H7 (cell line): ENCODE measurements at regions not wholly inside any gene's neighbourhood (a gene's known extent, or its start where the extent isn't known, plus 50 kb on each side); places are given as distances from the start of the nearest gene placed in this dataset.

Source experiments
- DNase-seq: peaks from one replicate; pipeline ENCODE4 v3.0.0; 2012
- H3K27me3 ChIP-seq: 2 replicates; pipeline ENCODE4 v1.6.0; 2011; ENCODE audit warnings: mild to moderate bottlenecking, low read length; ENCODE audit not compliant: control insufficient read depth, insufficient read depth
- H3K36me3 ChIP-seq: replicated peaks from 2 replicates; pipeline ENCODE4 v1.5.1; 2011; ENCODE audit warnings: low read length; ENCODE audit not compliant: control insufficient read depth, insufficient read depth
- H3K4me3 ChIP-seq: 2 replicates; pipeline ENCODE4 v1.5.1; 2011; ENCODE audit warnings: low read depth, mild to moderate bottlenecking, control low read depth, low read length, moderate library complexity; ENCODE audit not compliant: insufficient read depth

GRCh38 chr1:94623560-94624148, 82.1 kb upstream of the F3 start:
- no peaks in the 10 kb centered on the region for H3K36me3 ChIP-seq
- H3K4me3 ChIP-seq = no peak overlapping the region
- DNase-seq = peak; percentile 61
- peaks cover 2% of the 10 kb centered on the region; the same call in 1 of the 2 replicates for H3K27me3 ChIP-seq

GRCh38 chr1:94622757-94623156, 81.2 kb upstream of the F3 start:
- DNase-seq = peak; percentile 34

GRCh38 chr1:94621802-94622201, 80.2 kb upstream of the F3 start:
- DNase-seq = no peak
- Histone ChIP-seq H3K27me3 (peaks cover 2% of the 10 kb centered on the region; the same call in 1 of the 2 replicates), H3K4me3 (no peak overlapping the region), H3K36me3 (no peaks in the 10 kb centered on the region)

More at GRCh38 chr1:94622757-94623156, 81.2 kb upstream of the F3 start:
- Histone ChIP-seq H3K4me3 (no peak overlapping the region), H3K36me3 (no peaks in the 10 kb centered on the region), H3K27me3 (peaks cover 2% of the 10 kb centered on the region; the same call in 1 of the 2 replicates)

DNA sequence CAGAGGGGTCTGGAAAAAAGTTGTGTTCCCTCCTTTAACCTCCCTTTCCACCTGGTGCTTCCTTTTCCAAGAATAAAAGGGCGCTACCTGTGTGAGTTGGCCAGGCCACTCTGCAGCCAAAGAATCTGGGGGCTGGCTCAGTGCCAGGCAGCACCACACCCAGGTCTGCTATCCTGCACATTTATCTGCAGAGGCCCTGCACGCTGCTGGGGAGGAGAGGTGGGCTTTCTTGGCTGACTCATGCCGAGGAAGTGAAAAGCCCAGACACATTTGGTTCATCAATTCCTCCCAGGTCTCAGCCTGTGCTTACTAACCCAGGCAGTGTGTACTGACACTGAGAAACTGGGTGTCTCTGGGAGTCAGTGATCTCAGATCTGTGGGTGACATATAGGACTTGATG, 79.8 kb upstream of the F3 start:
- H3K27me3 ChIP-seq = peaks cover 2% of the 10 kb centered on the region; the same call in 1 of the 2 replicates
- no peak overlapping the region for H3K4me3 ChIP-seq
- H3K36me3 ChIP-seq = no peaks in the 10 kb centered on the region
- DNase-seq = no peak

GRCh38 chr1:94620345-94621031, 78.9 kb upstream of the F3 start:
- Histone ChIP-seq H3K4me3 (no peak overlapping the region), H3K36me3 (no peaks in the 10 kb centered on the region), H3K27me3 (peaks cover 2% of the 10 kb centered on the region; the same call in 1 of the 2 replicates)
- DNase-seq = no peak

- DNase-seq = no peak
- Histone ChIP-seq H3K27me3 (peaks cover 2% of the 10 kb centered on the region; the same call in 1 of the 2 replicates), H3K4me3 (no peak overlapping the region), H3K36me3 (no peaks in the 10 kb centered on the region)
These were observed 78.2 kb upstream of the F3 start for GRCh38 chr1:94619731-94620130.

DNA sequence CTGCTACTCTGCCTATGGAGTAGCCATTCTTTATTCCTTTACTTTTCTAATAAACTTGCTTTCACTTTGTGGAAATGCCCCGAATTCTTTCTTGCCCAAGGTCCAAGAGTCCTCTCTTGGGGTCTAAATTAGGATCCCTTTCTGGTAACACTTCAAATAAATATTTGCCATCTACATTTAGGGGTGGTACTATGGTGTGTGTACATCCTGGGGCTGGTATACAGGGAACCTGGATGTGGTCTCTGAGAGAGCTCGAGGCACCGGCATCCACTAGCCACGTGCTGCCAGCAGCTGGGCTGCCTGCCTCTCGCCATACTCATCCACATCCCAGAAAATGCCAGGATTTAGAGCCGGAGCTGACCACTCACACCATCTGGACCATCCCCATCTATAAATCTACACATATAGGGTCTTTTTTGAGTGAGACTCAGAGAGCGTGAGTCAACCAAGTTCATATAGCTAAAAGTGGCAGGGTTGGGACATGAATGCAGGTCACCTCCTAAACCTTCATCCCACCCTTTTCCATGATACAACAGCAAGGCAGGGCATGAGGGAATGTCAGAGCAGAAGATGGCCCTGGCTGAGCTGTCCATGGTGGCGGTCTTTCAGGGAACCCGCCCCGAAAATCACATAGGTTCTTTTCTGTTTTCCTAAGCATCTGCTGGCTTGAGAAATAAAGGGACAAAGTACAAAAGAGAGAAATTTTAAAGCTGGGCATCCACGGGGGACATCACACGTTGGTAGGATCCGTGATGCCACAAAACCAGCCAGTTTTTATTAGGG, 76.6 kb upstream of the F3 start:
- no peak overlapping the region for H3K4me3 ChIP-seq
- no peaks in the 10 kb centered on the region for H3K27me3 ChIP-seq
- no peaks in the 10 kb centered on the region for H3K36me3 ChIP-seq
- no peak for DNase-seq

GRCh38 chr1:94617134-94617805, 75.7 kb upstream of the F3 start:
- Histone ChIP-seq H3K36me3 (no peaks in the 10 kb centered on the region), H3K27me3 (no peaks in the 10 kb centered on the region), H3K4me3 (no peak overlapping the region)
- no peak for DNase-seq

DNA sequence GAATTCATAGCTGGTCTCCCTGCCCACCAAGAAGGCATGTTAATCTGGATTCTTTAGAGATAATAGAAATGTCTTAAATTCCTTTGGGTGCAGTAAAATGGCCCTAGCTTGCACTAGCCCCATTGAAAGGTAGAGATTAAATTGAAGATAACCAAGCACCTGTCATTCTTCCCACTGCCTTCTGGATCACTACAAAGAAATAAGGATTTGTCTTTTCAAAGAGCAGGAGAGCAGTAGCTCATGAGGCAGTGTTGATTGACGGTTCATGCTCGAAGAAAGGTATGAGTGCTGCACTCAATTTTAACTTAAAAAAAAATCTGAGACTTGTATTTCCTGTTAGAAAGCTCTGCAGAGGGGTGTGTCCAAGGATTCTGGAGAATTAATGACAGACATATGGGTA, 74.9 kb upstream of the F3 start:
- DNase-seq = no peak
- no peak overlapping the region for H3K4me3 ChIP-seq
- H3K27me3 ChIP-seq = no peaks in the 10 kb centered on the region
- H3K36me3 ChIP-seq = no peaks in the 10 kb centered on the region

DNA sequence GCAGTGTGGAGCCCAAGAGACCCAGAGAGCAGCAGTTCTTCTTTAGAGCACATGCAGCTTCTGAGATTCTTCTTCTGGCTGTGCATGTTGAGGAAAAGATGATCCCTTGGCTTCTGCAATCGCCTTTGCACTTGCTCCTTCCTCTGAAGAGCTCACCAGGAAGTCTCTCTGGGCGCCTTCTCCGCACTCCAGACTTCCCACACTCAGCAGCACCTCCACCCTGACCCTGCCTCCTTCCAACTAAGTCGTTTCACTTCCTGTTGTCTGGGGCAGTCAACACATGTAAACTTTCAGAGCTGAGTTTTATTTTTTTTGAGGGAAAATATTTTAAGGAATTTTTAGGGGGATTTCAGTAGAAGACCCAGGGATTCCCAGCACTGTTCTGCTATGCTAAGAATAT, 73.4 kb upstream of the F3 start:
- H3K27me3 ChIP-seq = no peaks in the 10 kb centered on the region
- H3K36me3 ChIP-seq = no peaks in the 10 kb centered on the region
- H3K4me3 ChIP-seq = no peak overlapping the region
- DNase-seq = no peak

- no peaks in the 10 kb centered on the region for H3K36me3 ChIP-seq
- no peaks in the 10 kb centered on the region for H3K27me3 ChIP-seq
- no peak overlapping the region for H3K4me3 ChIP-seq
- no peak for DNase-seq
These were observed 72.7 kb upstream of the F3 start for GRCh38 chr1:94614168-94614815.

DNA sequence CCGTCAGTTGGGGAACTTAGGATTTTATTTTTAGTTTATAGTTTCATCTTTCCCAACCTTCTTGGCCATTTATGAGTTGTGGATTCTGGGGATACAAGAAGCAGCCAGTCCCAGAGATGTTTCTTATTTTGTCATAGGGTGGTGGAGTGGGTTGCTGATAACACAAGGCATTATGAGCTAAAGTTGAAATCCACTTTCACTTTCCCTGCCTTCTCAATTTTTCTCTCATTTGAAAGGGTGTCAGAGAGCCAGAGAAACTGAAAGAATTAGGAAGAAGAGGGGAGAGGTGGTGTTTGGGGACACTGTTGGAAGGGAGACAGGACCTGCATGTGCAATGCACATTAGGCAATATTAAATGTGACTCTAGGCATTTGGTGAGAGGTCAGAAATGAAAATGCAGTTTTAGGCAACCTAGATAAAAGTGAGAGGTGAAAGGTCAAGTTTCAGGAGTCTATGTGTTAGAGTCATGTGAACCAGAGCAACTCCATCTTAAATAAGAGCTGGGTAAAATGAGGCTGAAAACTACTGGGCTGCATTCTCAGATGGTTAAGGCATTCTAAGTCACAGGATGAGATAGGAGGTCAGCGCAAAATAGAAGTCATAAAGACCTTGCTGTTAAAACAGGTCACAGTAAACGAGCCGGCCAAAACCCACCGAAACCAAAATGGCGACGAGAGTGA, 71.1 kb upstream of the F3 start:
- Histone ChIP-seq H3K4me3 (no peak overlapping the region), H3K36me3 (no peaks in the 10 kb centered on the region), H3K27me3 (no peaks in the 10 kb centered on the region)
- no peak for DNase-seq

DNA sequence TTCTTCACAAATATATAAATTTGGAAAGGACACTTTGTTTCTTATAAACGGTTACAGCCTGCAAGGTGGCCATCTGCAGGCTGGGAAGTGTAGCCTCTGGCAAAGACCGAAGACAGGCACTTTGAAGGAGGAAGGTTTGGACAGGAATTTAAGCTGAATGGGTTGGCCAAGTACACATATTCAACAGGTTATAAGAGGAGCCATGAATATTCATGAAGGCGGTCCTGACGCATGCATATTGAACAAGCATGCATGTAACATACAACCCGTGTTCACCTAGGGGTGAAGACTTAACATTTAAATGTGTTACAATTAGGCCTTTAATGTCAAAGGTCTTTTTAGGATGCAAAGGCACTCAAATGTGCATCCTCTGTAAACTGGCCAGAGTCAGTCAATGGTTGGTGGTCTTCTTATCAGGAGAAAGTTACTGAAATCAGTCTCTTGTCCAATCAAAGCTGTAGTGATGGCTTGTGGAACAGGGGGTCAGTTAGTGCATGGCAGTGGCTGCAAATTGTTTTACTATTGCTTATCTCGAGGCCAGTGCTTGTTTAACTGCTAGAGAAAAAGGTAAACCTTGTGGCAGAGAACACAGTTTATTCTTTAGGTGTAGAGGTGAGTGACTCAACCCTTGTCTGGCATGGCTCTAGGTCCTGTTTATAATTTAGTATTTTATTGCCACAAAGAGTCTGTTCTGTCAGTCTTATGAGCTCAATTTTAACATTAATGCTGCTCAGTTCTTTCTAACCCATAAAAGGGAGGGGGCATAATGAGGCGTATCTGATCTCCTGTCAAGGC, 70.3 kb upstream of the F3 start:
- DNase-seq = no peak
- H3K4me3 ChIP-seq = no peak overlapping the region
- H3K36me3 ChIP-seq = no peaks in the 10 kb centered on the region
- H3K27me3 ChIP-seq = no peaks in the 10 kb centered on the region
